COLO829 (cell line): ENCODE measurements at regions not wholly inside any gene's neighbourhood (a gene's known extent, or its start where the extent isn't known, plus 50 kb on each side); places are given as distances from the start of the nearest gene placed in this dataset.

Experiments
- DNase-seq: peaks from one replicate; pipeline ENCODE4 v3.0.0; 2012; ENCODE audit warnings: low spot score

DNA sequence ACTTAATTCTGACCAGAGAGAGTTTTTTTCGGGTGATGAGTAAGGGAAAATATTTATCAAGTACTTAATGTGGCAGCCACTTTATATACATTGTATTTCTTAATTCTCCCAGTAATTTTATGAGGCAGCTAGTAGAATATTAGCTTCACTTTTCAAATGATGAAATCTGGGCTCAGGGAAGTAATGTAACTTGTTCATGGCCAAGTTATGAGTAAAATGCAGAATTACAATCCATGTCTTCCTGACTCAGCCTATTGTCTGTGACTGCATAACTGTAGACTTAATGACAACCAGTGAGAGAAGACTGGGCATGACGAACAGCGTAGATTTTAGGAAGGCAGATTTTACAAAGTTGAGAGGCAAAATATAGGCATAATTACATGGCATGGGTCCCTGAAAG, 106.7 kb upstream of the MIS18BP1 start:
- DNase-seq, result no peak

DNA sequence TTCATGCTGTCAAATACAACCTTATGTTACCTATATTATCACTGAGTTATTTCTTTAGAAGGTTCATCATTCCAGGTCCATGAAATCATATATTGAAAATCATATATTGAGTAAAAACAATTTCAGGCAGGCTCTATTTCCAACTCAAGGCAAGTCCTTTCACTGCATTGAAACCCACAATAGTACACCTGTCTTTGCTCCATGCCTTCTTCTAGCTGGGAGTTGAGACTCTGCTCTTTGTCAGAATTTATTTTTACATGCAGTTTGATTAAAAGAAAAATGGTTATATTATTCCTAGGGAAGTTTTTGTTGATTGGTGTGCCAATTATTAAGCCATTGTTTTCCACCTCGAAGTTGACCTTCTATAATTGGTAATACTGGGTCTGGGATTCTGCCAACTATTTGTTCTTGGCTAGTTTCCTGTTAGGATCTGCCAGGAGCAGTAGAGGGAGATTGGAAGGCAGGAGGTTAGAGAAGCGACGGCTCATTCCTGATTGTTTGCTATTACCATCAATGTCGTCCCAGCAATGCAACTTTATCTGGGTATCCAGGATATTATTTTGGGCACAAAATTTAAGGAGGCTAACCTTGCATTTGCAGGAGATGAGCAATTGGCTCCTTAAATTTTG, 79.5 kb upstream of the MIS18BP1 start:
- no peak for DNase-seq

DNA sequence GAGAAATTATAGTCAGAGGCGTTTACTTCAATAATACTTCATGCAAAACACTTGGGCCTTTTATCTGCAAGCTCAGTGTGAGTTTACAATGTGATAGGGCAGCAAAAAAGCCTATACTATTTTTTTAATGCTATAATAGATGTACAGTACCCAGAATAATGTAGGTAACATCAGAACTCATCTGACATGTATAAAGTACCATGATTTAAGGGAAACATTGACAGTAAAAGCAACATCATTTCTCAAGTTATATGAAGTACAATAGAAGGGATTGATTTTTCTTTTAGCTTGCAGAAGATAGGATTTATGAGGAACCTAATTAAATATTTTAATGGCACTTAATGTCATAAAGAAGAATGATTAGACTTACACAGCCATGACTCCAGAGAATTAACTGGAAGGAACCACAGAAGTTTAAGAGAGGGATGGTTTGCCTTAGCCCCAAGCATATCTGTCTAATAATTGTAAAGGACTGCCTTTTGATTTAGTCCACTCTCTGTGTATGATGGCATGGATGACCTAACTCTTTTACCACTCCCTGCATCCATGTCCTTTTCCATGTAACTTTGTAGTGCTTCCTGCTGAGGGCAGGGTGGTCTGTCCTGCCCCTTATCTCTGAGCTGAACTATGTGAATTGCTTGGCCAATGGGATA, 55.9 kb upstream of the MIS18BP1 start:
- no peak for DNase-seq
